Activated T-cell treated with anti-CD3 and anti-CD28 coated beads, Interleukin-2, amount 50 U/mL, for 4 hours (primary cell): ENCODE measurements at regions not wholly inside any gene's neighbourhood (a gene's known extent, or its start where the extent isn't known, plus 50 kb on each side); places are given as distances from the start of the nearest gene placed in this dataset.
"Not testable (repeated sequence)": the region's sequence is repeated elsewhere in the genome, so short reads cannot be mapped to it uniquely, and the experiment has no call there.

Experiments used
- ATAC-seq, 2 donors: fragments of 200-7000 bp; cut with Tn5 transposase; one replicate each; pipeline ENCODE4 v1.10.0; 2021
- DNase-seq: peaks from one replicate; pipeline ENCODE4 v3.0.0-alpha.2; 2020
- H3K27me3 Mint-ChIP-seq: one replicate; pipeline ENCODE4 v1.8.0; 2021; ENCODE audit warnings: low read depth, mixed read lengths
- H3K36me3 Mint-ChIP-seq: one replicate; pipeline ENCODE4 v1.8.0; 2022; ENCODE audit warnings: mixed read lengths; ENCODE audit not compliant: insufficient read depth
- H3K4me1 Mint-ChIP-seq: one replicate; pipeline ENCODE4 v1.8.0; 2021; ENCODE audit warnings: low read depth, mixed read lengths
- H3K4me3 Mint-ChIP-seq: one replicate; pipeline ENCODE4 v1.8.0; 2021; ENCODE audit warnings: mild to moderate bottlenecking, moderate library complexity, mixed read lengths
- H3K9me3 Mint-ChIP-seq: one replicate; pipeline ENCODE4 v1.8.0; 2021; ENCODE audit warnings: mixed read lengths

DNA sequence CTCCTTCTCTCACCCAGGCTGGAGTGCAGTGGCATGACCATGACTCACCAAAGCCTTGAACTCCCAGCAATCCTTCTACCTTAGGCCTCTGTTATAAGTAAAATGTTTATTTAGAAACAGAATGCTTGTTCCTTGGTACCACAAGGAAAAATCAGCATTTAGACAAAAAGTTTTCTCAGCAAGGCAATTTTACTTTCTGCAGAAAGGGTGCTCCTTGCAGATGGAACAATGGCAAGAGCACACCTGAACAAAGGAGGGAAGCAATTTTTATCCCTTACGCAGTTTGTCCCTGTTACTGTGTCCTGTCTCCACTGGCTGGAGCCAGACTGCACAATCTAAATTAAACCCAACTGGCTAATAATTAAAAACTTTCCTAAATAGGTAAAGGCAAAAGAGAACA lies 146.4 kb upstream of the CDYL start:
- H3K27me3 Mint-ChIP-seq, H3K4me1 Mint-ChIP-seq, ATAC-seq, H3K4me3 Mint-ChIP-seq, H3K36me3 Mint-ChIP-seq, DNase-seq: not testable (repeated sequence)
- peaks cover 21% of the 10 kb centered on the region for H3K9me3 Mint-ChIP-seq

DNA sequence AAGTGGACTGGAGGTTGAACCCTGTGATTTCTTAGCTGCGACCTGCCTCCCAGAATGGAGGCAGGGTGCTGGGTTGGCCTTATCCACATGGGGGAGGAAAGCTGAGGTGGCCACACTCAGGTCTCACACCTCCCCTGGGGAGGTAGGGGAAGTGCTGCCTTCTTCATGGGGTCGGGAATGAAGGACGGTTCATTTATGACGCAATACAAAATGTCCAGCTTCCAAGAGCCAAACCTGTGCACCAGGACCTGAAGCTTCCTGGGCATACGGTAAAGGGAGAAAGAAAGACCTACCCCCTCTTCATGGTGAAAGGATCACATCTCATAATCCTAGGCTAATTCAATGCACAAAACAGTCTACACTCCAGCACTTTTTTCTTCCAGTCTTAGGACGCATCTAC lies 150.6 kb upstream of the CDYL start:
- no peaks in the 10 kb centered on the region for H3K27me3 Mint-ChIP-seq

DNA sequence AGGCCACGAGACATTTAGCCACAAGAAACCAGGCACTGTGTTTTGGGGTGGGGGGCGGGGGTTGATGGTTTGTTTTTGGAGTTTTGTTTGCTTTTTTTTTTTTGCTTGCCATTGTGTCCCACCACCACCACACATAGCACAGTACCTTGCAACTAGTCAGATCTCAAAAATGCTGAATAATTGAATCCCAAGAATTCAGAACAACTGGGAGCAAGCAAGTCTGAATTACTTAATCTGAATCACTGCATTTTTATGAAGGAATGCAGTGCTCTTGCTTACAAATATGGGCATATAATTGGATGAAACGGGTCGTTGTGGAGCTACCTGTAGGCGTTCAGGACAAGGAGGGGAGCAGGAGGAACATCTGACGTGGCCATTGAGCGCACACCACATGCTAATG lies 151.5 kb upstream of the CDYL start:
- ATAC-seq (no peak), DNase-seq (no peak)
- Mint-ChIP-seq H3K36me3 (no peaks in the 10 kb centered on the region), H3K4me3 (no peak overlapping the region), H3K4me1 (no peaks in the 10 kb centered on the region), H3K9me3 (peaks cover 9% of the 10 kb centered on the region), H3K27me3 (no peaks in the 10 kb centered on the region)

More for the DNA sequence above, 150.6 kb upstream of the CDYL start:
- Mint-ChIP-seq H3K9me3 (peaks cover 16% of the 10 kb centered on the region), H3K36me3 (no peaks in the 10 kb centered on the region), H3K4me3 (no peak overlapping the region), H3K4me1 (no peaks in the 10 kb centered on the region)
- no peak for ATAC-seq
- no peak for DNase-seq

DNA sequence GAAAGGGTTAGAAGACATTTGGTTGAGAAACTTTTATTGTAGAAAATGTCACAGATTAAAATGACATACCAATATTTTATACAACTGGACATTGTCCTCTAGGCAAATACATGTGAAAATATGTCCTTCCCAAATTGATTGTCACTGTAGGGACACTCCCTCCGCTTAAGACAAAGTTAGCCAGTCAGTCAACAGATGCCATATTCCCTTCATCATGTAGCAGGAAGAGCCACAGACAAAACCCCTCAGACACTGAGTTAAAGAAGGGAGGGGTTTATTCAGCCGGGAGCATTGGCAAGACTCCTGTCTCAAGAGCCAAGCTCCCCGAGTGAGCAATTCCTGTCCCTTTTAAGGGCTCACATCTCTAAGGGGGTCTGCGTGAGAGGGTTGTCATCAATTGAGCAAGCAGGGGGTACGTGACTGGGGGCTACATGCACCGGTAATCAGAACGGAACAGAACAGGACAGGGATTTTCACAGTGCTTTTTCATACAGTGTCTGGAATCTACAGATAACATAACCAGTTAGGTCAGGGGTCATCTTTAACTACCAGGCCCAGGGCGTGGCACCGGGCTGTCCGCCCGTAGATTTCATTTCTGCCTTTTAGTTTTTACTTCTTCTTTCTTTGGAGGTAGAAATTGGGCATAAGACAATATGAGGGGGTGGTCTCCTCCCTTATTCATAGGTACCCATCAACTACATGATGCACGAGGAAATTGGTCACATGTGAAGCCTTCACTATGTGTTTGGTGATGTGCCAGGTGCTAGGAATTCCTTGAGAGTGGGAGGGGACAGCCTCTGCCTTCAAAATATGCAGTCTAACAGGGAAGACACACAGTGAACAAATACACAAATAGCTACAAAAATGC lies 155.7 kb upstream of the CDYL start:
- Mint-ChIP-seq H3K4me3 (no peak overlapping the region), H3K27me3 (peaks cover 6% of the 10 kb centered on the region), H3K36me3 (no peaks in the 10 kb centered on the region), H3K4me1 (no peaks in the 10 kb centered on the region), H3K9me3 (no peaks in the 10 kb centered on the region)
- no peak for DNase-seq
- ATAC-seq = no peak

DNA sequence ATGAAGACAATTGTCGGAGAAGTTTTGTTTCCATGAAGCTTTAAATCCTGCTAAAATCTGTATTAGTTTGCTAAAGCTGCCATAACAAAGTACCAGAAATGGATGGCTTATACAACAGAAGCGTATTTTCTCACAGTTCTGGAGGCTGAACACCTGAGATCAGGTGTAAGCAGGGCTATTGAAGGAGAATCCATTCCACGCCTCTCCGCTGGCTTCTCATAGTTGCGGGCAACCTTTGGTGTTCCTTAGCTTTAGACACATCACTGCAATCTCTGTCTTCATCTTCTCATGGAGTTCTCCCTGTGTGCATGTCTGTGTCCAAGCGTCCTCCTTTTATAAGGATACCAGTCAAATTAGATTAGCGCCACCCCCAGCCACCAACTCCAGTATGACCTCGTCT lies 159.9 kb upstream of the CDYL start:
- Mint-ChIP-seq H3K4me3 (no peak overlapping the region), H3K4me1 (no peaks in the 10 kb centered on the region), H3K36me3 (no peaks in the 10 kb centered on the region), H3K27me3 (peaks cover 12% of the 10 kb centered on the region), H3K9me3 (no peaks in the 10 kb centered on the region)
- DNase-seq (no peak), ATAC-seq (no peak)

DNA sequence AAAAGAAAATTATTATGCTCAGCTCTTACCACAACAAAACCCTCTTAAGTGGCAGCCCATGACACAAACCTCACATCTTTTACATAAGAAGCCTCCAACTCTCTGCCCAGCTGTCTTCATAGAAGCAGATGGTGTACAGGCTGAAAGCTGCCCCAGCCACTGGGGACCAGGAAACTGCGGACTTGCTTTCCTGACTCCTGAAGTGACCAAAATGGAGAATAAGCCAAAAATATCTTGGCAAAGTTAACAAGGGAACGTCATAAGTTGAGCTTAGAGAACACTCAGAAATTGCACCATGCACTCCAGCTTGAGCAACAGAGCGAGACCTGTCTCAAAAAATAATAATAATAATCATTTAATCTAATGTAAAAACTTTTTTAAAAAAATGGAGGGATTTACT lies 160.3 kb upstream of the CDYL start:
- Mint-ChIP-seq H3K4me3 (no peak overlapping the region), H3K9me3 (no peaks in the 10 kb centered on the region), H3K27me3 (peaks cover 12% of the 10 kb centered on the region), H3K4me1 (peaks cover 2% of the 10 kb centered on the region), H3K36me3 (no peaks in the 10 kb centered on the region)
- DNase-seq (no peak), ATAC-seq (no peak)

DNA sequence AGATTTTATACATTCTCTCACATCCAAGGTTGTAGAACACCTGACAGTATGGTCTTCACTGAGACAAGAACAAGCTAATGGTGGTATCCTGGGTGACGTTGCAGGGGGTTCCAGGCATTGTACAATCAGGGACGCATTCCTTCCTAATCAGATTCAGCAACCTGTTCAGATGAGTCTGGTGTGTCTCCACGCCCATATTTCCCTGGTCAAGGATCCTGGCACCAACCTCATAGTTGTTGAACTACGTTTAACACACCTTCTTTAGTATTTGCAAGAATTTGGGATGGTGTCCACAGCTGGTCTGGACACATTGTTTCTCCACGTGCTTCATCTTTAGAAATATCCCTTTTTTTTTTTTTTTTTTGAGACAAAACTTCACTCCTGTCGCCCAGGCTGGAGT lies 161.0 kb upstream of the CDYL start:
- Mint-ChIP-seq H3K9me3 (no peaks in the 10 kb centered on the region), H3K27me3 (peaks cover 12% of the 10 kb centered on the region), H3K4me1 (peaks cover 7% of the 10 kb centered on the region), H3K4me3 (no peak overlapping the region), H3K36me3 (no peaks in the 10 kb centered on the region)
- DNase-seq (no peak), ATAC-seq (no peak)

DNA sequence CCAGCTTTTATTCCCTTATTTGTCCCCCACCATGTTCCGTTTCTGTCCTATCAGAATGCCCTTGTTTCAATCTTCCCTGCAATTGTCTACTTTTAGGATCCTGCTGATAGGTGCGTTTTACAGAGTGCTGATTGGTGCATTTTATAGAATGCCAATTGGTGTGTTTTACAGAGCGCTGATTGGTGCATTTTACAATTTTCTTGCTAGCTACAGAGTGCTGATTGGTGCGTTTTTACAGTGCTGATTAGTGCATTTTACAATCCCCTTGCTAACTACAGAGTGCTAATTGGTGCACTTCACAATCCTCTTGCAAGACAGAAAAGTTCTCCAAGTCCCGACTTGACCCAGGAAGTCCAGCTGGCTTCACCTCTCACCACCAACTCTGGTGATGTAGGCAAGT lies 161.6 kb upstream of the CDYL start:
- no peak overlapping the region for H3K4me3 Mint-ChIP-seq
- H3K9me3 Mint-ChIP-seq = no peaks in the 10 kb centered on the region
- peaks cover 12% of the 10 kb centered on the region for H3K27me3 Mint-ChIP-seq
- H3K4me1 Mint-ChIP-seq = peaks cover 10% of the 10 kb centered on the region
- no peaks in the 10 kb centered on the region for H3K36me3 Mint-ChIP-seq
- ATAC-seq = no peak
- DNase-seq = no peak

DNA sequence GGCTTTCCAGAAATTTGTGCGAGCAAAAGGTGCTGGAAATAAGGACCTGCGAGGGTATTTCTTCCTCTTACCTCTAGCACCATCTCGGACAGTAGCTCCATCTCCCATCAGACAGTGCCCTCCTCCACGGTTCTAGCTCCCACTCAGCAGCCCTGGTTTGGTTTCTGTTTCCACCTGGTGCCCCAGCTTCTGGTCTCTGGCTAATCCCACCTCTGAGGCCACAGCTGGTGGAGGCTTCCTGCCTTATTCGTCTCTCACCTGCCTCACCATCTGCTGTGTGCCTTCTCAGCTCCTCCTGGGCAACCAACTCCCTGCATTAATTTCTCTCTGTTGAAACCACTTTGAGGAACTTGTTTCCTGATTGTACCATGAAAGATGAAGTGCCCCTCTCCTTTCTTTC lies 162.4 kb upstream of the CDYL start:
- H3K27me3 Mint-ChIP-seq = peaks cover 12% of the 10 kb centered on the region
- H3K4me1 Mint-ChIP-seq = peaks cover 12% of the 10 kb centered on the region
- no peak overlapping the region for H3K4me3 Mint-ChIP-seq
- DNase-seq (no peak), ATAC-seq (no peak)
- H3K36me3 Mint-ChIP-seq = no peaks in the 10 kb centered on the region
- H3K9me3 Mint-ChIP-seq = no peaks in the 10 kb centered on the region

DNA sequence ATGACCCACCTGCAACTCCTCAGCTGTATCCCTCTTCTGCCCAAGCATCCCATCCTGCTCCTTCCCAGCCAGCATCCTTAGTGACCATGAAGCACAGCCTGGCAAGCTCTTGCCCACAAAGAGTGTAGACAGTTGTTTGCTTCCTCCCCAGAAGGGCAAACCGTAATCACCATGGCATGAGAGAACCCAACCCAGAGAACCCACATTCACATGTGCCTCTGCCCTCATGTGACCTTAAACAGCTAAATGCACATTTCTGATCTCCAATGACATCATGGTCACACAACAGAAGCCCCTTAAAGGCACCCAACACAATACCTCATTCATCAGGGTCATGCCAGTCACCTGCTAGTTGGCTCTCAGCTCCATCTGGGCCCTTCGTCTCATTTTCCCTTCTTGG lies 162.8 kb upstream of the CDYL start:
- Mint-ChIP-seq H3K36me3 (no peaks in the 10 kb centered on the region), H3K27me3 (peaks cover 12% of the 10 kb centered on the region), H3K9me3 (no peaks in the 10 kb centered on the region), H3K4me3 (no peak overlapping the region), H3K4me1 (peaks cover 12% of the 10 kb centered on the region)
- ATAC-seq (no peak), DNase-seq (no peak)

DNA sequence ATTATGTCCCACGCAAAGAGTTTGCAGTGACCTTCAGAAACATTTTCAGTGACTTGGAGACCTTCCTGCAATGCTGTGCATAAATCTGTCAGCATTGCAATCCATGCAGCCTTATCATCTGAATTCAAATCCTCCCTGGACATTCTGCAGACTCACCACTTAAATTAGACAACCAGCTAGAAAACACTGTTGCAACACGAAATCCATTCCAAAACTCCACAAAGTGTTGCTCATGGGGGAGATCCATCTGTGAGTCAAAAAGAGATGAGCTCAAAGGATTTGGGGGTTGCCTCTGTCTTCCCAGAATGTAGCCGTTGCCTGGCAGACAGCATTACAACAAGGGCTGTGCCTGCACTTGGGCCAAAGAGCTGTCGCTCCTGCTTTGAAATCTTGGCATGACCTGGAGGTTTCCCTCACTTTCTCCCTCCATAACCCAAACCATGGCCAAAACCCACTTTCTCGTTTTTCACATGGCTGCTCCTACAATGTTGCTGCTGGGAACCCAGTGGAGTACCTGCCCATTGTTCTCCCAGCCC lies 163.5 kb upstream of the CDYL start:
- Mint-ChIP-seq H3K9me3 (no peaks in the 10 kb centered on the region), H3K4me1 (peaks cover 16% of the 10 kb centered on the region), H3K27me3 (peaks cover 12% of the 10 kb centered on the region), H3K4me3 (no peak overlapping the region), H3K36me3 (no peaks in the 10 kb centered on the region)
- no peak for ATAC-seq
- DNase-seq = no peak

DNA sequence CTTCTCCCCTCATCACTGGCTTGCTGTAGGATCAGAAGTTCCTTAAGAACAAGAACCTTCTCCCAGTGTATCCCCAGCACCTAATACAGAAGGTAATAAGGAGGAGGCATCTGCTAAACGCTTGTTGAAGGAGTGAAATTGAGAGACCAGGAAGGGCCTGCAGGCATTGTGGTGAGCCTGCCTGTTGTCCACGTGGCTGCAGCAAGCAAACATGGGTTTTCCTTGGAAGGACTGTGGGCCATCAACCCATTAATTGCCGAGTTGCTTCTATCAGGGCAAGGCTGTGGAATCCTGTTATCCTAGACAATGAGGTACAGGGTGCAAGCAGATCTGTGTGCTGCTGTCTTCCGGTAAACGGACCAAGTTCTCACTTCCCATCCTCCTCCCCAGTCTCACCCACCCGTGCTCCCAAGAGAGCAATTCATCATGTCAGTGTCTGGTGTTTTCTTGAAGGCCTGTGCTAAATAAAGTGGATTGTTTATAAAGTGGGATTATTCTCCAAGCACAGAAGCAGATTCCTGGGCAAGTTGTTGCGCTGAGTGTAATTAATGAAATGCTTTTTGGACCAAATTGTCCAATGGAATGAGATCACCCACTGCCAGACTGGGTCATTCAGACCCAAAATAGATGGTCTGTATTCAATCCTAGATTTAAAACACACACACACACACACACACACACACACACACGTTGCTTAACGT lies 164.6 kb upstream of the CDYL start:
- ATAC-seq = no peak
- Mint-ChIP-seq H3K4me3 (no peak overlapping the region), H3K27me3 (peaks cover 8% of the 10 kb centered on the region), H3K36me3 (no peaks in the 10 kb centered on the region), H3K9me3 (no peaks in the 10 kb centered on the region), H3K4me1 (peaks cover 17% of the 10 kb centered on the region)
- DNase-seq = no peak

DNA sequence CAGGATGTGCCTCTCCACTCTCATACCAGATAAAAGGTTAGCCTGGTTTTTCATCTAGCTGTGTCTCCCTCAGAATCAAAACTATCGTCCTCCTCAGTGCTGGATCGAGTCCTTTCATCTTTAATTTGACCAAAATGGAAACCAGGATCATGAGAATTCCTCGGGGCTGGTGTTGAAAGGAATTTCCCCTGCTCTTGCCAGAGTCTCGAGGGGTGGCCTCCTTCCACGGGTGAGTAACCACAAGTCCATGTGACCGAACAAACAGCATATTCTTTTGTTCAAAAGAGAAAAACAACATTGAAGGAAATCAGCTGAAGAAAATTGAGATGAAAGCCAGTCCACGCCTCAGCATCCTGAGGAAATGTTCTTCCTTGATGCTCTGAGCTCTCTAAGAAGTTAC lies 165.9 kb upstream of the CDYL start:
- peaks cover 17% of the 10 kb centered on the region for H3K4me1 Mint-ChIP-seq
- no peak overlapping the region for H3K4me3 Mint-ChIP-seq
- DNase-seq (no peak), ATAC-seq (no peak)
- no peaks in the 10 kb centered on the region for H3K9me3 Mint-ChIP-seq
- H3K27me3 Mint-ChIP-seq = peaks cover 6% of the 10 kb centered on the region
- H3K36me3 Mint-ChIP-seq = no peaks in the 10 kb centered on the region

DNA sequence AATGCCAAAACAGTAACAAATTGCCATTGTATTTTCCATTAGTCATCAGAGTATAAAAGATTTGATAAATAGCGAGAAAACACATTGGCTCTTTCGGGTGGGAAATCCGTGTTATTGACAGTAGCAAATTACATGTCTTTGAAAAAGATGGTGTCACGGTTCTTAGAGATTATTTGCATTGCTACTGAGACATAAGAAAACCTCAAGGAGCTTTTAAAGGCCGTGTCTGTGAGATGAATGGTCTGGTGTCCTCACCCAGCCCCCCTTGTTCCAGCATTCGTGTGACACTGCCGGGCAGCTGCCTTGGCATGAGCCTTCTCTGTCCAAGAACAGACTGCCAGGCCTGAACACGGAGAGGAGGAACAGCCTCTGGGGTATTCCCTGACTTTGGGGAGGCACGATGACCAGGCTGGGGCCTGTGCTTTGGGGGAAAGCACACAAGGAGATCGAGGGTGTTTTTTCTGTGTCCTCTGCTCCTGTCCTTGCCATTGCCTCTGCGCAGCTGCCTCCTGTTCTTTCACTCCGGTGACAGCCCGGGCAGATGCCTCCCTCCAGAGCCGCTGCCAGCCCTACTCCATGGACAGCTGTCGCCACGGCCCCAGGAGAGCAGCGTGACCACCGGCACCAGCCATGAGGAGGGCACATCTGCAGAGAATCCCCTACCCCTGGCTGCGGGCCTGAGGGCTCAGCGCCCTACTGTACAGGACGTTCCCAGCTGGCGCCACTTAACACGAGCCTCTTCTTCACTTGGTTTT lies 167.7 kb upstream of the CDYL start:
- peaks cover 17% of the 10 kb centered on the region for H3K4me1 Mint-ChIP-seq
- DNase-seq (no peak), ATAC-seq (no peak)
- no peak overlapping the region for H3K4me3 Mint-ChIP-seq
- H3K27me3 Mint-ChIP-seq = no peaks in the 10 kb centered on the region
- H3K36me3 Mint-ChIP-seq = no peaks in the 10 kb centered on the region
- H3K9me3 Mint-ChIP-seq = no peaks in the 10 kb centered on the region
